H1 (cell line): ENCODE measurements at regions not wholly inside any gene's neighbourhood (a gene's known extent, or its start where the extent isn't known, plus 50 kb on each side); places are given as distances from the start of the nearest gene placed in this dataset.

ENCODE experiments used
- CTCF ChIA-PET: fragments of 300-600 bp; sonication (Branson Sonifier 250); formaldehyde crosslinking; loops from one replicate; lab custom pipeline; 2021; ENCODE audit not compliant: partially characterized antibody; lab: Charles Lee
- POLR2A ChIA-PET: fragments of 300-600 bp; sonication (Branson Sonifier 250); formaldehyde crosslinking; loops from one replicate; lab custom pipeline; 2021; ENCODE audit warnings: inconsistent platforms; ENCODE audit not compliant: partially characterized antibody; lab: Charles Lee
- DNase-seq, 2 experiments: peaks; one replicate each; pipeline versions ENCODE4 v3.0.0 to v3.0.0-alpha.2; 2010 to 2022; ENCODE audit warnings: low spot score in 2 of 2, low read depth in 1 of 2, mixed read lengths in 1 of 2
- FAIRE-seq: peaks from 2 replicates; lab custom pipeline; 2011; peaks lifted over from hg19 to GRCh38; lab: Jason Lieb, UNC
- H2AFZ ChIP-seq: 2 replicates; pipeline ENCODE4 v1.8.1; 2012; ENCODE audit warnings: low read length, inconsistent platforms
- H2AK5ac ChIP-seq: 2 replicates; pipeline ENCODE4 v1.6.1; 2013; ENCODE audit warnings: low read depth, low read length
- H2BK120ac ChIP-seq: replicated peaks from 2 replicates; pipeline ENCODE3; 2013; ENCODE audit warnings: low read depth, low read length, inconsistent platforms
- H2BK12ac ChIP-seq: 2 replicates; pipeline ENCODE4 v1.6.1; 2013; ENCODE audit warnings: low read depth, low read length
- H2BK15ac ChIP-seq: 2 replicates; pipeline ENCODE4 v1.6.1; 2013; ENCODE audit warnings: low read length
- H2BK20ac ChIP-seq: 2 replicates; pipeline ENCODE4 v1.6.1; 2013; ENCODE audit warnings: low read length
- H2BK5ac ChIP-seq: 2 replicates; pipeline ENCODE4 v1.6.1; 2013; ENCODE audit warnings: low read depth, low read length
- H3K14ac ChIP-seq: 2 replicates; pipeline ENCODE4 v1.6.1; 2013; ENCODE audit warnings: inconsistent platforms; ENCODE audit not compliant: insufficient read length
- H3K18ac ChIP-seq: 2 replicates; pipeline ENCODE4 v1.6.1; 2013; ENCODE audit warnings: low read length; ENCODE audit errors: extremely low read depth
- H3K23ac ChIP-seq: 2 replicates; pipeline ENCODE4 v1.6.1; 2013; ENCODE audit warnings: inconsistent platforms; ENCODE audit not compliant: insufficient read length
- H3K23me2 ChIP-seq: 2 replicates; pipeline ENCODE4 v1.6.1; 2013; ENCODE audit warnings: low read depth, low read length
- H3K27ac ChIP-seq: 2 replicates; pipeline ENCODE4 v1.6.1; 2011; ENCODE audit warnings: low read depth, low read length, inconsistent platforms
- H3K27me3 ChIP-seq, 4 experiments: replicated peaks in 1 of 4; 1 replicate in 1 of 4; 2 replicates in 3 of 4; pipeline versions ENCODE4 v1.6.1 to v1.8.1; 2011 to 2013; ENCODE audit warnings: low read length in 3 of 4, mild to moderate bottlenecking in 3 of 4, inconsistent platforms in 2 of 4, mixed read lengths in 2 of 4, moderate library complexity in 1 of 4; ENCODE audit not compliant: control insufficient read depth in 3 of 4, insufficient read depth in 3 of 4; ENCODE audit errors: extremely low read depth in 1 of 4
- H3K36me3 ChIP-seq, 4 experiments: 2 replicates each; pipeline versions ENCODE4 v1.6.1 to v1.8.1; 2011 to 2013; ENCODE audit warnings: mild to moderate bottlenecking in 4 of 4, low read length in 3 of 4, moderate library complexity in 2 of 4, control low read depth in 1 of 4, inconsistent platforms in 1 of 4; ENCODE audit not compliant: insufficient read depth in 4 of 4, control insufficient read depth in 2 of 4
- H3K4ac ChIP-seq: replicated peaks from 2 replicates; pipeline ENCODE3; 2013; ENCODE audit warnings: low read length, low read depth, mixed read lengths, inconsistent platforms; ENCODE audit not compliant: insufficient read length
- H3K4me1 ChIP-seq, 4 experiments: replicated peaks in 1 of 4; 1 replicate in 1 of 4; 2 replicates in 3 of 4; pipeline versions ENCODE4 v1.6.1 to v1.8.1; 2011 to 2013; ENCODE audit warnings: low read length in 3 of 4, inconsistent platforms in 2 of 4, mixed read lengths in 1 of 4; ENCODE audit not compliant: insufficient read depth in 4 of 4, control insufficient read depth in 3 of 4
- H3K4me2 ChIP-seq, 2 experiments: 2 replicates each; pipeline versions ENCODE4 v1.6.1 to v1.8.1; 2011 to 2013; ENCODE audit warnings: low read depth in 2 of 2, low read length in 2 of 2, control low read depth in 1 of 2, inconsistent platforms in 1 of 2, mild to moderate bottlenecking in 1 of 2; ENCODE audit not compliant: insufficient read depth in 1 of 2
- H3K4me3 ChIP-seq, 4 experiments: fragments of 200-600, 300-600 bp in 1 of 4; sonication (generic), shearing (Covaris generic), sonication (Bioruptor Twin) in 1 of 4; 2 replicates each; pipeline versions ENCODE4 v1.5.1 to v1.8.1; 2011 to 2016; ENCODE audit warnings: low read length in 4 of 4, low read depth in 3 of 4, control low read depth in 2 of 4, inconsistent platforms in 2 of 4, mild to moderate bottlenecking in 2 of 4, mixed read lengths in 1 of 4, moderate library complexity in 1 of 4; ENCODE audit not compliant: insufficient read depth in 2 of 4; ENCODE audit errors: extremely low read depth in 1 of 4
- H3K56ac ChIP-seq: replicated peaks from 2 replicates; pipeline ENCODE3; 2013; ENCODE audit warnings: low read depth, mild to moderate bottlenecking, mixed read lengths, low read length, inconsistent platforms; ENCODE audit not compliant: insufficient read length
- H3K79me1 ChIP-seq: 2 replicates; pipeline ENCODE4 v1.6.1; 2013; ENCODE audit warnings: low read depth, low read length, control low read depth
- H3K79me2 ChIP-seq, 2 experiments: 2 replicates each; pipeline versions ENCODE4 v1.6.1 to v1.8.1; 2012 to 2013; ENCODE audit warnings: low read length in 2 of 2, mild to moderate bottlenecking in 2 of 2, inconsistent platforms in 1 of 2; ENCODE audit not compliant: insufficient read depth in 2 of 2, control insufficient read depth in 1 of 2
- H3K9ac ChIP-seq, 4 experiments: replicated peaks in 1 of 4; 1 replicate in 1 of 4; 2 replicates in 3 of 4; pipeline versions ENCODE4 v1.6.1 to v1.8.1; 2011 to 2013; ENCODE audit warnings: low read depth in 3 of 4, low read length in 3 of 4, control low read depth in 2 of 4, mild to moderate bottlenecking in 2 of 4, moderate library complexity in 2 of 4, inconsistent platforms in 1 of 4; ENCODE audit errors: extremely low read depth in 1 of 4
- H3K9me3 ChIP-seq, 2 experiments: 2 replicates each; pipeline versions ENCODE4 v1.6.1 to v1.8.1; 2012 to 2013; ENCODE audit warnings: mild to moderate bottlenecking in 2 of 2, moderate library complexity in 2 of 2, control low read depth in 1 of 2, inconsistent platforms in 1 of 2, low read depth in 1 of 2, low read length in 1 of 2, mixed read lengths in 1 of 2; ENCODE audit not compliant: insufficient read depth in 2 of 2
- H4K20me1 ChIP-seq, 2 experiments: replicated peaks in 1 of 2; 2 replicates each; pipeline versions ENCODE3 to v1.8.1; 2011 to 2013; ENCODE audit warnings: inconsistent platforms in 2 of 2, low read length in 2 of 2, mild to moderate bottlenecking in 1 of 2; ENCODE audit not compliant: insufficient read depth in 2 of 2, control insufficient read depth in 1 of 2
- H4K5ac ChIP-seq: 2 replicates; pipeline ENCODE4 v1.6.1; 2013; ENCODE audit warnings: low read length, low read depth, mixed read lengths, inconsistent platforms; ENCODE audit not compliant: insufficient read length
- H4K8ac ChIP-seq: 2 replicates; pipeline ENCODE4 v1.8.0; 2013; ENCODE audit warnings: mild to moderate bottlenecking, moderate library complexity, low read length, inconsistent platforms; ENCODE audit not compliant: insufficient read depth; ENCODE audit errors: extremely low read depth
- H4K91ac ChIP-seq: replicated peaks from 2 replicates; pipeline ENCODE3; 2013; ENCODE audit warnings: low read length, mixed read lengths, inconsistent platforms; ENCODE audit not compliant: insufficient read length
- CHD1 ChIP-seq: IDR thresholded peaks from 2 replicates; pipeline ENCODE4 v1.6.1; 2012; ENCODE audit warnings: low read depth, low read length, improper control_type of control experiment
- E2F6 ChIP-seq: IDR thresholded peaks from 2 replicates; pipeline ENCODE4 v1.6.1; 2012; ENCODE audit warnings: inconsistent platforms
- EGR1 ChIP-seq: IDR thresholded peaks from 2 replicates; pipeline ENCODE4 v1.6.1; 2011; ENCODE audit warnings: low read depth, low read length, borderline replicate concordance
- FOSL1 ChIP-seq: IDR thresholded peaks from 2 replicates; pipeline ENCODE4 v1.6.1; 2011; ENCODE audit warnings: mild to moderate bottlenecking, low read depth, low read length, moderate library complexity; ENCODE audit not compliant: insufficient read depth
- GABPA ChIP-seq: IDR thresholded peaks from 2 replicates; pipeline ENCODE4 v1.6.1; 2011; ENCODE audit warnings: mild to moderate bottlenecking, low read length, moderate library complexity, borderline replicate concordance; ENCODE audit not compliant: insufficient read depth
- KDM4A ChIP-seq: IDR thresholded peaks from one replicate; pipeline ENCODE4 v1.7.1; 2012; ENCODE audit warnings: low read depth, mild to moderate bottlenecking, moderate library complexity, low read length, inconsistent platforms; ENCODE audit not compliant: severe bottlenecking
- KDM5A ChIP-seq: fragments of 200-600 bp; IDR thresholded peaks from 2 replicates; pipeline ENCODE4 v1.7.1; 2012; ENCODE audit warnings: mild to moderate bottlenecking, low read length, inconsistent platforms, mixed read lengths
- POLR2A ChIP-seq, 2 experiments: IDR thresholded peaks; 1 replicate in 1 of 2; 2 replicates in 1 of 2; pipeline ENCODE4 v1.6.1; 2011; ENCODE audit warnings: low read depth in 2 of 2, low read length in 2 of 2, mild to moderate bottlenecking in 2 of 2; ENCODE audit errors: control extremely low read depth in 1 of 2
- POLR2AphosphoS5 ChIP-seq: IDR thresholded peaks from 2 replicates; pipeline ENCODE4 v1.6.1; 2011; ENCODE audit warnings: low read depth, low read length
- SP2 ChIP-seq: IDR thresholded peaks from 2 replicates; pipeline ENCODE4 v1.6.1; 2012; ENCODE audit warnings: mild to moderate bottlenecking, low read length, inconsistent platforms
- SRF ChIP-seq: IDR thresholded peaks from 2 replicates; pipeline ENCODE4 v1.6.1; 2011; ENCODE audit warnings: mild to moderate bottlenecking, low read depth, low read length, moderate library complexity
- SUZ12 ChIP-seq: fragments of 200-600 bp; sonication (generic); IDR thresholded peaks from 2 replicates; pipeline ENCODE4 v1.6.1; 2012; ENCODE audit warnings: mild to moderate bottlenecking, inconsistent platforms, low read length, moderate library complexity, mixed read lengths
- ZNF274 ChIP-seq: IDR thresholded peaks from 2 replicates; pipeline ENCODE4 v1.7.0; 2012; ENCODE audit warnings: low read length, borderline replicate concordance; ENCODE audit errors: extremely low read depth
- WGBS, 2 experiments: shearing (Covaris generic) in 1 of 2; methylation state at CpG; one replicate each; pipeline versions ENCODE4 v1.1.6 to v1.1.7; 2013 to 2015; ENCODE audit warnings: low lambda C conversion rate in 2 of 2, mixed read lengths in 2 of 2, inconsistent platforms in 1 of 2, low coverage in 1 of 2, missing lambda C conversion rate in 1 of 2; ENCODE audit not compliant: insufficient replicate concordance in 2 of 2, insufficient coverage in 1 of 2, insufficient read length in 1 of 2; ENCODE audit errors: extremely low coverage in 1 of 2, missing lambda C conversion rate in 1 of 2; 5-methylcytosine and 5-hydroxymethylcytosine counted together
- TF ChIP-seq, protein P1 (sequence below): IDR thresholded peaks from 2 replicates; pipeline ENCODE4 v1.6.1; 2012; ENCODE audit warnings: low read length, inconsistent platforms

GRCh38 chr10:90413196-90413595 is 444.6 kb downstream of the HTR7 start:
- Histone ChIP-seq H3K23me2 (no peaks in the 10 kb centered on the region), H2AFZ (no peak overlapping the region), H3K36me3 (no peaks in the 10 kb centered on the region), H2BK20ac (no peak overlapping the region), H2BK15ac (no peak overlapping the region), H3K23ac (no peak overlapping the region), H4K8ac (no peak overlapping the region), H3K9ac (no peak overlapping the region), H4K20me1 (no peaks in the 10 kb centered on the region), H3K4me1 (no peaks in the 10 kb centered on the region; a peak in 1 of 7 replicates), H3K27me3 (no peaks in the 10 kb centered on the region), H3K4me3 (no peak overlapping the region), H3K56ac (no peak overlapping the region), H3K4ac (no peak overlapping the region), H4K5ac (no peak overlapping the region), H3K79me2 (no peaks in the 10 kb centered on the region), H3K79me1 (no peaks in the 10 kb centered on the region), H3K14ac (no peak overlapping the region), H3K18ac (no peak overlapping the region), H2BK5ac (no peak overlapping the region), H3K4me2 (no peak overlapping the region), H3K27ac (no peak overlapping the region), H2BK12ac (no peak overlapping the region), H4K91ac (no peak overlapping the region), H2BK120ac (no peak overlapping the region), H3K9me3 (peaks cover 0 to 3% of the 10 kb centered on the region in 2 experiments; a peak in 1 of 4 replicates), H2AK5ac (no peak overlapping the region)
- FAIRE-seq = no peak
- POLR2A ChIA-PET = no interaction called here
- CTCF ChIA-PET = no interaction called here
- 92% methylated on average over 3 of the region's 3 CpGs; no CpG with 5 or more reads in 1 of the 2 experiments for WGBS, 2 experiments
- DNase-seq = no peak
- TF ChIP-seq POLR2AphosphoS5 (no peak), CHD1 (no peak), SP2 (no peak), ZNF274 (no peak), SRF (no peak), FOSL1 (no peak), GABPA (no peak), SUZ12 (no peak), POLR2A (IDR thresholded peaks at IDR 0.05; ENCODE audit: control extremely low read depth in 1 of 2, low read depth in 2 of 2, low read length in 2 of 2) (no peak), KDM5A (no peak), E2F6 (no peak), KDM4A (no peak), EGR1 (no peak)
- TF ChIP-seq, protein P1, sequence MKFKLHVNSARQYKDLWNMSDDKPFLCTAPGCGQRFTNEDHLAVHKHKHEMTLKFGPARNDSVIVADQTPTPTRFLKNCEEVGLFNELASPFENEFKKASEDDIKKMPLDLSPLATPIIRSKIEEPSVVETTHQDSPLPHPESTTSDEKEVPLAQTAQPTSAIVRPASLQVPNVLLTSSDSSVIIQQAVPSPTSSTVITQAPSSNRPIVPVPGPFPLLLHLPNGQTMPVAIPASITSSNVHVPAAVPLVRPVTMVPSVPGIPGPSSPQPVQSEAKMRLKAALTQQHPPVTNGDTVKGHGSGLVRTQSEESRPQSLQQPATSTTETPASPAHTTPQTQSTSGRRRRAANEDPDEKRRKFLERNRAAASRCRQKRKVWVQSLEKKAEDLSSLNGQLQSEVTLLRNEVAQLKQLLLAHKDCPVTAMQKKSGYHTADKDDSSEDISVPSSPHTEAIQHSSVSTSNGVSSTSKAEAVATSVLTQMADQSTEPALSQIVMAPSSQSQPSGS = no peak
